Muscle layer of colon (tissue), 2 donors: ENCODE measurements at regions not wholly inside any gene's neighbourhood (a gene's known extent, or its start where the extent isn't known, plus 50 kb on each side); places are given as distances from the start of the nearest gene placed in this dataset.

Source experiments
- H3K27ac ChIP-seq: one replicate; pipeline ENCODE4 v1.7.0; 2013; ENCODE audit warnings: low read depth, mild to moderate bottlenecking, low read length, moderate library complexity
- H3K27me3 ChIP-seq, 2 donors: one replicate each; pipeline ENCODE4 v1.7.0; 2013; ENCODE audit warnings: low read length in 2 of 2, mild to moderate bottlenecking in 2 of 2; ENCODE audit not compliant: insufficient read depth in 2 of 2, control insufficient read depth in 1 of 2
- H3K36me3 ChIP-seq: one replicate; pipeline ENCODE4 v1.7.0; 2013; ENCODE audit warnings: mild to moderate bottlenecking, low read length; ENCODE audit not compliant: insufficient read depth
- H3K4me1 ChIP-seq: one replicate; pipeline ENCODE4 v1.7.0; 2013; ENCODE audit warnings: mild to moderate bottlenecking, low read length; ENCODE audit not compliant: insufficient read depth
- H3K4me3 ChIP-seq, 2 donors: one replicate each; pipeline ENCODE4 v1.7.0; 2013; ENCODE audit warnings: low read length in 2 of 2, low read depth in 1 of 2, mild to moderate bottlenecking in 1 of 2, moderate library complexity in 1 of 2
- H3K9ac ChIP-seq: one replicate; pipeline ENCODE4 v1.7.0; 2013; ENCODE audit warnings: low read length
- H3K9me3 ChIP-seq: one replicate; pipeline ENCODE4 v1.7.0; 2013; ENCODE audit warnings: mild to moderate bottlenecking, low read length
- donor health status: abdominal sarcoma.
- donor health status: Adenocarcinoma of cecum.

DNA sequence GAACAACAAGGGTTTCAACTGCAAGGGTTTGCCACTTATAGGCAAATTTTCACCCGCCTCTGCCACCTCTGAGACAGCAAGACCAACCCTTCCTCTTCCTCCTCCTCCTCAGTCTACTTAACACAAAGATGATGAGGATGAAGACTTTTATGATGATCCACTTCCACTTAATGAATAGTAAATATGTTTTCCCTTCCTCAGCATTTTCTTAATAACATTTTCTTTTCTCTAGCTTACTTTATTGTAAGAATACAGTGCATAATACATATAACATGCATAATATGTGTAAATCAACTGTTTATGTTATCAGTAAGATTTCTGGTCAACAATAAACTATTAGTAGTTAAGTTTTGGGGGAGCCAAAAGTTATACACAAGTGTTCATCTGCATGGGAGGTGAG is 77.4 kb downstream of the KLF15 start:
- Histone ChIP-seq H3K27ac (no peak overlapping the region), H3K9me3 (no peaks in the 10 kb centered on the region)

GRCh38 chr3:126277629-126278378 is 79.4 kb downstream of the KLF15 start:
- H3K9me3 ChIP-seq = no peaks in the 10 kb centered on the region
- H3K27me3 ChIP-seq = no peaks in the 10 kb centered on the region
- H3K4me1 ChIP-seq = no peaks in the 10 kb centered on the region
- H3K4me3 ChIP-seq = no peak overlapping the region
- no peak overlapping the region for H3K9ac ChIP-seq
- H3K36me3 ChIP-seq = no peaks in the 10 kb centered on the region
- no peak overlapping the region for H3K27ac ChIP-seq

More for the DNA sequence above, 77.4 kb downstream of the KLF15 start:
- Histone ChIP-seq H3K9ac (no peak overlapping the region), H3K4me1 (no peaks in the 10 kb centered on the region), H3K27me3 (no peaks in the 10 kb centered on the region), H3K4me3 (no peak overlapping the region), H3K36me3 (no peaks in the 10 kb centered on the region)

DNA sequence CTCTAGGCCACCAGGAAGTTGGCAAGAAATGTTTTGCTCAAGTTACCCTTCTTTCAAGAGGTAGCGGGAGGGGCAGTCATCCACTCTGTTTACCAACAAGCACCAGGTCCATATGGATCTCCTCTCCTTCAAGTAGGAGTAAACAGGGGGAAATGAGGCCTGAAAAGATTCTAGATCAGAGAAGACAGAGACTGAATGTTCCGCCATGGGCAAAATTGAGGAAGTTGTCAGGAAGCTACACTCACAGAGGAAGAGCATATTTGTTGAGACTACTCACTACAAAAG is 81.6 kb downstream of the KLF15 start:
- Histone ChIP-seq H3K27ac (no peak overlapping the region), H3K27me3 (no peaks in the 10 kb centered on the region), H3K9ac (no peak overlapping the region), H3K4me1 (peaks cover 6% of the 10 kb centered on the region), H3K36me3 (no peaks in the 10 kb centered on the region), H3K4me3 (no peak overlapping the region), H3K9me3 (no peaks in the 10 kb centered on the region)

DNA sequence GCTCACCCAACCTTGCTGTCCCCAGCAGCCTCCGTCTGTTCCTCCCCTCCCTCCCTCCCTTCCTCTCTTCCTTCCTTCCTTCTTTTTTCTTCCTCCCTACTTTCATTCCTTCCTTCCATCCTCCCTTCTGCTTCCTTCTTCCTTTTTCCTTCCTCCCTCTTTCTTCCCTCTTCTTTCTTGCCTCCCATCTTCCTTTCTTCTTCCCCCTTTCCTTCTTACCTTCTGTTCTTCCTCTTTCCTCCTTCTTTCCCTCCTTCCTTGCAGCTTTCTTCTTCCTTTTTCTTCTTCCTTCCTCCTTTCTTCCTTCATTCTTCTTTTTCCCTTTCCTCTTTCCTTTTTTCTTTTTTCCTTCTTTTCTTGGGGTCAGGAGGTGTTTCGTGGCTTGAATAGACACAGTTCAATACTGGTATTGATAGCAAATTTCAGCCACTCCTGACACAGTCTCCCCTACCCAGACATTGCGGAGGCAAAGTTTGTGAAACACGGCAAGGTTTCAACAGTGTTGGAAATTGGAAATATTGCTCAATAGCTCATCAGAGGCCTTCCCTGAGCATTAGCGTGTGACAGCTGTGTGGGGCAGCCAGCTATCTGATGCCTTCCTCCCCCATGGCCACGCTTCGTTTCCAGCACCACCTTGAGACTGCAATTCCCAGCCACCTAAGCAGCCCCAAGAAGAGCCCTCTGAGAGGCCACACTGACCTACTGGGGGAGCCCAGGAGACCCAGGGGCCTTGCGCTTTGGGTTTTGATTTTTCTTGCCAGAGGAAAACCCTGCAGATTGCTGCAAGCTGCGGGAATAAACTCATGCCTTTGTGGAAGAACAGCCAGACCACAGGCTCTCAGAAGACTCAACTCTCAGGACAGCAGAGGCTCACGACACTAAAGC is 82.2 kb downstream of the KLF15 start:
- H3K4me3 ChIP-seq = no peak overlapping the region
- no peaks in the 10 kb centered on the region for H3K36me3 ChIP-seq
- no peak overlapping the region for H3K9ac ChIP-seq
- no peaks in the 10 kb centered on the region for H3K9me3 ChIP-seq
- H3K27ac ChIP-seq = no peak overlapping the region
- no peaks in the 10 kb centered on the region for H3K27me3 ChIP-seq
- peaks cover 12% of the 10 kb centered on the region for H3K4me1 ChIP-seq

DNA sequence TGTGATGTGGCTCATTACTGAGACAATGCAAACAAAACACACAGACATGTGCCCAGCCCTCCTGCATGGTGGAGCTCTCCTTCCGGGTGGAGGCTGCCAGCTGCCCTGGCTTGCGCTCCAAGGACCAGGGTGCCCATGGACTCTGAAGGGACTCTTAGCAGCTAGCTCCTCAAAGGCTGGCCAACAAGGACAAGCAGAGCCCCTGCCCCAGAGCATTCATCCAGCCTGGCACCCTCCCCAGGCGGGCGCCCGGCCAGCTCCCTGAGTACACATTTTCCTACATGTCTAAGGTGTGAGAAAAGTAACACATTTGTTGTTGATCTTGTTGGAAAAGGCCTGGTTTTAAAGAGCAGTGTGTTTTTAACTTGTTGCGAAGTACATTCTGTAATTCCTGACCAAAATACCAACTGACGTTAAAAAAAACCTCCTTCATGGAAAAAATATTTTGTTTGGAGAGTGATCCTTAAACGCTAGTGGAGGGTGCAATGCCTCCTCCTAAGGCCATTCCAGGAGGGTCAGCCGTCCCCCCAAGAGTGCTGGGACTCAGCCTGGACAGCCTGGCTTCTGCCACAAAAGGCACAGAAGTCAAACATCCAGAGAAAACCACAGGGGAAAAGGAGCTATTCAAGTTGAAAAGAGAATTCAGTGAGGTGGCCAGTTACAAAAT is 86.9 kb downstream of the KLF15 start:
- H3K36me3 ChIP-seq = no peaks in the 10 kb centered on the region
- no peaks in the 10 kb centered on the region for H3K9me3 ChIP-seq
- H3K27me3 ChIP-seq = no peaks in the 10 kb centered on the region
- H3K9ac ChIP-seq = no peak overlapping the region
- H3K4me3 ChIP-seq = no peak overlapping the region
- H3K4me1 ChIP-seq = peaks cover 30% of the 10 kb centered on the region
- H3K27ac ChIP-seq = no peak overlapping the region

DNA sequence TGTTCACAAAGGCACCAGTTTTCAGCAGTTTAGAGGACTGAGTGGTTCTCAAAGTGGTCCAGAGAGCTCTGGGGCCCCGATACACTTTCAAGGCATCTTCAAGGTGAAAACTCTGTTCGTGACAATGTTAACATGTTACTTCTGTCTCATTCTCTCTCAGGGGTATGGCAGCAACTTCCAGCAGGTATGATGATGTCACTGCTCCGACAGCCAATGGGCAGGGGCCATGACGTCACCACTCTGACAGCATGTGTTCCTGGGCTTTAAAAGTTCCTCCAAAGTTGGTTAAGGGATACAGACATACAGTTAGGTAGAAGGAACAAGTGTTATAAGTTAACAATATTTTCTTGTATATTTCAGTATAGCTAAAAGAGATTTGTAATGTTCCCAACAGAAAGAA is 87.9 kb downstream of the KLF15 start:
- Histone ChIP-seq H3K27me3 (no peaks in the 10 kb centered on the region), H3K9me3 (no peaks in the 10 kb centered on the region), H3K9ac (no peak overlapping the region), H3K4me1 (peaks cover 30% of the 10 kb centered on the region), H3K27ac (no peak overlapping the region), H3K36me3 (no peaks in the 10 kb centered on the region), H3K4me3 (no peak overlapping the region)

- H3K27me3 ChIP-seq = no peaks in the 10 kb centered on the region
- H3K9ac ChIP-seq = no peak overlapping the region
- no peaks in the 10 kb centered on the region for H3K9me3 ChIP-seq
- H3K4me1 ChIP-seq = peaks cover 30% of the 10 kb centered on the region
- H3K4me3 ChIP-seq = no peak overlapping the region
- H3K27ac ChIP-seq = no peak overlapping the region
- no peaks in the 10 kb centered on the region for H3K36me3 ChIP-seq
These were observed 88.3 kb downstream of the KLF15 start for GRCh38 chr3:126268866-126269265.

- Histone ChIP-seq H3K4me1 (peaks cover 30% of the 10 kb centered on the region), H3K27me3 (no peaks in the 10 kb centered on the region), H3K36me3 (no peaks in the 10 kb centered on the region), H3K9ac (no peak overlapping the region), H3K27ac (peak overlapping the region; percentile 28), H3K4me3 (peak overlapping the region in 1 of 2 donors; percentile 46), H3K9me3 (no peaks in the 10 kb centered on the region)
These were observed 87.7 kb upstream of the ALDH1L1 start for GRCh38 chr3:126267976-126268615.

DNA sequence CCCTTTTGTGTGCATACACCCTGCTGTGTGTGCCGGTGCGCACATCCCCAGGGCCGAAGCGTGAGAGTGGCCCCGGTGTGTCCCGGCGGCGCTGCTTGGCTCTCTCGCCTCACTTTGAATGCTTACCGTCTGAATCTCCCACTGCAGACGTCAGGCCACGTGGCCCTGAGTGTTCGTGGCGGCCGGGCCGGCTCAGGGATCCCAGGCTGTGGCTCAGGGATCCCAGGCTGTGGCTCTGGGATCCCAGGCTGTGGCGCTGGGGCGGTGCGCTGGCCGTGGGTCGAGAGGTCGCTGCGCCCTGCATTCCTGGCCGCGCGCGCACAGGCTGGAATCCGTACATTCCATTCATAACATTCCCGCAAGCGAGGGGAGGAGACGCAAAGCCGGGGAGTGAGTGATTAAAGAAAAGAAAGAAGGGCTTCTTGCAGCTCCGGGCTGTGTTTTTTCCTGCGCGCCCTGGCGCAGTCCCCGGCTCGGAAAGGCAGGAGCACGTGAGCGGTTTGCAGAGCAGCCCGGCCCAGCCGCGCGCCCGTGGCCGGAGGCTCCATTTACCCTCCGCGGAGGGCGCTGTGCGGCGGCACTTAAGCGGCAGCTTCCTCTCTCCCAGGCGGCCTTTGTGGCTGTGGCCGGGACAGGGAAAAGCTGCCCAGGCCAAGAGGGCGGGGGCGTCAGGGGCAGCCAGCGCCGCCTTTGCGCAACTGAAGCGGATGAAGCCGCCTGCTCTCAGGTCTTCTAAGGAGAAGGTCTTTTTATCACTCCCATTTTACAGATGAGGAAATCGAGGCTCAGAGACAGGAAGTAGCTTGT is 87.0 kb upstream of the ALDH1L1 start:
- peak overlapping the region; percentile 38 to 46 for H3K4me3 ChIP-seq
- no peak overlapping the region for H3K9ac ChIP-seq

GRCh38 chr3:126266850-126267168 is 86.4 kb upstream of the ALDH1L1 start:
- no peaks in the 10 kb centered on the region for H3K27me3 ChIP-seq
- H3K4me1 ChIP-seq = peaks cover 30% of the 10 kb centered on the region
- no peak overlapping the region for H3K9ac ChIP-seq
- H3K27ac ChIP-seq = peak overlapping the region; percentile 28
- peak overlapping the region in 1 of 2 donors; percentile 46 for H3K4me3 ChIP-seq
- H3K9me3 ChIP-seq = no peaks in the 10 kb centered on the region
- no peaks in the 10 kb centered on the region for H3K36me3 ChIP-seq

More for the DNA sequence above, 87.0 kb upstream of the ALDH1L1 start:
- Histone ChIP-seq H3K27me3 (no peaks in the 10 kb centered on the region), H3K4me1 (peaks cover 30% of the 10 kb centered on the region), H3K27ac (peak overlapping the region; percentile 28), H3K36me3 (no peaks in the 10 kb centered on the region), H3K9me3 (no peaks in the 10 kb centered on the region)
